DND-41 (cell line): ENCODE measurements at regions not wholly inside any gene's neighbourhood (a gene's known extent, or its start where the extent isn't known, plus 50 kb on each side); places are given as distances from the start of the nearest gene placed in this dataset.

ENCODE experiments used
- ATAC-seq: fragments of 200-7000 bp; cut with Tn5 transposase; 3 replicates; pipeline ENCODE4 v1.9.1; 2021; ENCODE audit warnings: low read depth; ENCODE audit not compliant: insufficient read depth
- DNase-seq: peaks from one replicate; pipeline ENCODE4 v3.0.0-alpha.2; 2020
- H2AFZ ChIP-seq: 2 replicates; pipeline ENCODE4 v1.6.0; 2012; ENCODE audit warnings: low read depth, low read length
- H3K27ac ChIP-seq: 2 replicates; pipeline ENCODE4 v1.5.1; 2012; ENCODE audit warnings: low read length, inconsistent platforms
- H3K27me3 ChIP-seq: fragments of 200-600 bp; sonication (generic); 2 replicates; pipeline ENCODE4 v1.6.0; 2012; ENCODE audit warnings: low read length, mild to moderate bottlenecking, inconsistent platforms; ENCODE audit not compliant: insufficient read depth, poor library complexity
- H3K36me3 ChIP-seq: 2 replicates; pipeline ENCODE4 v1.5.1; 2012; ENCODE audit warnings: low read length, inconsistent platforms; ENCODE audit not compliant: insufficient read depth
- H3K4me1 ChIP-seq: 2 replicates; pipeline ENCODE4 v1.5.1; 2012; ENCODE audit warnings: mild to moderate bottlenecking, low read length; ENCODE audit not compliant: insufficient read depth
- H3K4me2 ChIP-seq: 2 replicates; pipeline ENCODE4 v1.6.0; 2012; ENCODE audit warnings: mild to moderate bottlenecking, moderate library complexity, low read length, inconsistent platforms; ENCODE audit not compliant: insufficient read depth
- H3K4me3 ChIP-seq, 2 experiments: fragments of 200-600 bp in 1 of 2; shearing (Covaris generic) in 1 of 2; 2 replicates each; pipeline ENCODE4 v1.5.1; 2012 to 2016; ENCODE audit warnings: inconsistent platforms in 2 of 2, low read length in 2 of 2, mild to moderate bottlenecking in 2 of 2, low read depth in 1 of 2, moderate library complexity in 1 of 2
- H3K79me2 ChIP-seq: 2 replicates; pipeline ENCODE4 v1.6.0; 2012; ENCODE audit warnings: low read length, inconsistent platforms; ENCODE audit not compliant: insufficient read depth
- H3K9ac ChIP-seq: 2 replicates; pipeline ENCODE4 v1.6.0; 2012; ENCODE audit warnings: low read depth, mild to moderate bottlenecking, inconsistent platforms, low read length, moderate library complexity
- H3K9me3 ChIP-seq: 2 replicates; pipeline ENCODE4 v1.5.1; 2012; ENCODE audit warnings: low read length, moderate library complexity, mild to moderate bottlenecking, inconsistent platforms; ENCODE audit not compliant: insufficient read depth, severe bottlenecking
- H4K20me1 ChIP-seq: 2 replicates; pipeline ENCODE4 v1.6.0; 2012; ENCODE audit warnings: low read length; ENCODE audit not compliant: insufficient read depth
- EZH2 ChIP-seq: IDR thresholded peaks from 3 replicates; pipeline ENCODE4 v1.6.1; 2012; ENCODE audit warnings: borderline replicate concordance, low read depth, mild to moderate bottlenecking, moderate library complexity, low read length, inconsistent platforms; ENCODE audit not compliant: severe bottlenecking
- TF ChIP-seq, protein P1 (sequence below): IDR thresholded peaks from 2 replicates; pipeline ENCODE4 v1.5.1; 2012; ENCODE audit warnings: borderline replicate concordance, low read length, moderate library complexity, mild to moderate bottlenecking; ENCODE audit not compliant: poor library complexity, severe bottlenecking; ENCODE audit errors: extremely low read depth

DNA sequence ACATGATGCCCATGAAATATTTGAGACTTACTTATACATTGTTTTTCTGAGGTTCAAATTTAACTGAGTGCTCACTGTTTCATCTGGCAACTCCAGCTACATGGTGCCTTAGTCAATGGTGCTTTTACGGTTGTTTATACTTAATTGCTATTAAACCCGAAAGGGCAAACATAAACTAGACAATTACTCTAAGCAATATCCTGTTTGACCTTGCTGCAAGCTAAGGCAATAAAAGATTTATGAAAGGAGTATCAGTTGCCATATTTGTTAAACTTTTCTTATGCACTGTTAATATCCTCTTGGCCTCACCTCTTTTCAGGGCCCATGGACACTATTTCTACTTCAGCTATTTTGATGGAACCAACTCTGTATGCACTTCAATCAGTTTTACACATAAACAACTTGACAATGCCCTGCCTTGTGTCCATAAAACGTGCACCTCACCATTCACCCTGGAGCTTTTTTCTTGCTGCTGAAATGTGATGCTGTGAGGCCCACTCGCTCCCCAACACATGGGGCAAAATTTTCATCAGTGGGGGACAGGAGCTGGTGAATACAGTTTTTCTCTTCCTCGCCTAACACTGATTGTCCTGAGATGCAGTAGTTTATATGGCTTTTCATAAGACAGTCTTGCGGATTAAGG, 64.1 kb upstream of the HIF1A start:
- Histone ChIP-seq H3K9me3 (no peaks in the 10 kb centered on the region), H4K20me1 (no peaks in the 10 kb centered on the region), H2AFZ (no peak overlapping the region), H3K27me3 (no peaks in the 10 kb centered on the region), H3K9ac (no peak overlapping the region), H3K79me2 (no peaks in the 10 kb centered on the region), H3K4me1 (no peaks in the 10 kb centered on the region), H3K4me2 (no peak overlapping the region), H3K27ac (no peak overlapping the region), H3K4me3 (no peak overlapping the region), H3K36me3 (no peaks in the 10 kb centered on the region)
- DNase-seq = no peak
- no peak for ATAC-seq
- TF ChIP-seq EZH2 = no peak
- TF ChIP-seq, protein P1, sequence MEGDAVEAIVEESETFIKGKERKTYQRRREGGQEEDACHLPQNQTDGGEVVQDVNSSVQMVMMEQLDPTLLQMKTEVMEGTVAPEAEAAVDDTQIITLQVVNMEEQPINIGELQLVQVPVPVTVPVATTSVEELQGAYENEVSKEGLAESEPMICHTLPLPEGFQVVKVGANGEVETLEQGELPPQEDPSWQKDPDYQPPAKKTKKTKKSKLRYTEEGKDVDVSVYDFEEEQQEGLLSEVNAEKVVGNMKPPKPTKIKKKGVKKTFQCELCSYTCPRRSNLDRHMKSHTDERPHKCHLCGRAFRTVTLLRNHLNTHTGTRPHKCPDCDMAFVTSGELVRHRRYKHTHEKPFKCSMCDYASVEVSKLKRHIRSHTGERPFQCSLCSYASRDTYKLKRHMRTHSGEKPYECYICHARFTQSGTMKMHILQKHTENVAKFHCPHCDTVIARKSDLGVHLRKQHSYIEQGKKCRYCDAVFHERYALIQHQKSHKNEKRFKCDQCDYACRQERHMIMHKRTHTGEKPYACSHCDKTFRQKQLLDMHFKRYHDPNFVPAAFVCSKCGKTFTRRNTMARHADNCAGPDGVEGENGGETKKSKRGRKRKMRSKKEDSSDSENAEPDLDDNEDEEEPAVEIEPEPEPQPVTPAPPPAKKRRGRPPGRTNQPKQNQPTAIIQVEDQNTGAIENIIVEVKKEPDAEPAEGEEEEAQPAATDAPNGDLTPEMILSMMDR = no peak

DNA sequence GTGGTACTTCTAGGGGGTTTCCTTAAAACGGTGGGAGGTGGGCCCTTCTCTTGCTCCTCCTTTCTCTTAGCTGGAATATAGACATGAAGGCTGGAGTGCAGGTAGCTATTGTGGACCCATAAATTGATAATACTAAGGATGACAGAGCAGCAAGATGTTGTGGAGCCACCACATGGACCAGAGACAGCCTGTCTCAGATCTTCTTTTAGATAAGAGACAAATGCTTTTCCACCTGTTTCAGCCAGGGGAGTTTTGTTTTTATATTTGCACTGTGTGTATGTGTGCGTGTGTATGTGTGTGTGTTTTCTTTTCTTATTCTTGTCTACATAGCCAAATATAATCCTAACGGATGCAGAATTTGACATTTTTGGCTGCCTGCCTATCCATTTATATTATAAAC, 62.9 kb upstream of the HIF1A start:
- no peaks in the 10 kb centered on the region for H4K20me1 ChIP-seq
- H3K36me3 ChIP-seq = no peaks in the 10 kb centered on the region
- no peaks in the 10 kb centered on the region for H3K27me3 ChIP-seq
- H3K79me2 ChIP-seq = no peaks in the 10 kb centered on the region
- no peak for ATAC-seq
- no peak overlapping the region for H3K9ac ChIP-seq
- H3K27ac ChIP-seq = no peak overlapping the region
- TF ChIP-seq, protein P1 = no peak
- TF ChIP-seq EZH2 = no peak
- no peaks in the 10 kb centered on the region for H3K4me1 ChIP-seq
- H3K4me3 ChIP-seq = no peak overlapping the region
- no peak overlapping the region for H2AFZ ChIP-seq
- no peak overlapping the region for H3K4me2 ChIP-seq
- DNase-seq = no peak
- no peaks in the 10 kb centered on the region for H3K9me3 ChIP-seq

DNA sequence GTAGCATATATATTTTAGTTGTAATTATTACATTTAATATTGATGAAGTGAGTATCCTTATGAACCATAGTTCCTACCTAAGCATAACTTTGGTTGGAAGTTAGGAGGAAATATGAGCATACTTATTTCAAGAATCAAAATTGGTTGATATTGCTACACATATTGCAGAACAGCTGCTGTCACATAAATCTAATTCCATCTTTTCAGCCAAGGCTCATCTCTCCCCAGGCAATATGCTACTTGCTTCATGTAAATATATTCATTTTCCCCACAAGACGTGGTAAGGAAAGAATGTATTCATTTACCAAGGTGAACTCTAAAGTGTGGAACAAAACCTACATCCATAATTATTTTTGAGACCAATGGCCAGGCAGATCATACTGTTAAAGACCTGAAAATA, 62.5 kb upstream of the HIF1A start:
- no peaks in the 10 kb centered on the region for H3K9me3 ChIP-seq
- H3K27me3 ChIP-seq = no peaks in the 10 kb centered on the region
- no peaks in the 10 kb centered on the region for H4K20me1 ChIP-seq
- H3K36me3 ChIP-seq = no peaks in the 10 kb centered on the region
- no peak overlapping the region for H2AFZ ChIP-seq
- DNase-seq (no peak), ATAC-seq (no peak)
- H3K27ac ChIP-seq = no peak overlapping the region
- no peak overlapping the region for H3K9ac ChIP-seq
- no peak overlapping the region for H3K4me3 ChIP-seq
- TF ChIP-seq EZH2 = no peak
- TF ChIP-seq, protein P1 = no peak
- no peaks in the 10 kb centered on the region for H3K79me2 ChIP-seq
- H3K4me2 ChIP-seq = no peak overlapping the region
- no peaks in the 10 kb centered on the region for H3K4me1 ChIP-seq
